ENCODE measurements at regions not wholly inside any gene's neighbourhood (a gene's known extent, or its start where the extent isn't known, plus 50 kb on each side); places are given as distances from the start of the nearest gene placed in this dataset.

DNA sequence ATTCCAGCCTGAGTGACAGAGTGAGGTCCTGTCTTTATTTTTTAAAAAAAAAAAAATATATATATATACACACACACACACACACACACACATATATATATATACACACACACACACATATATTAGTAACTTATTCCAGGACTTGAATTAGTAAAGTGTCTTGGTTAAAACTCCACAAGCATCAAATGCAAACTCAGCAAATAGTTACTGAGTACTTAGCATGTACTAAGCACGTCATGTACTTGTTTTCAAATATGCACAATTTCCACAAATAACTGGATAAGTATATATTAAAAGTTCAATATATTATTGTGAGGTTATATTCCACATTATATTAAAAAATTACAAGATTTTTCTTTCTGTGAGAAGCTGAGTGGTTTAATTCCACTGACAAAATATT, 304.7 kb downstream of the ZEB2 start:
- H3K4me3 ChIP-seq (replicated peaks; ENCODE audit: low read depth, low read length): no peak overlapping the region
- no peak for DNase-seq (ENCODE audit: extremely low read depth, low read depth)
- TF ChIP-seq, protein P1, sequence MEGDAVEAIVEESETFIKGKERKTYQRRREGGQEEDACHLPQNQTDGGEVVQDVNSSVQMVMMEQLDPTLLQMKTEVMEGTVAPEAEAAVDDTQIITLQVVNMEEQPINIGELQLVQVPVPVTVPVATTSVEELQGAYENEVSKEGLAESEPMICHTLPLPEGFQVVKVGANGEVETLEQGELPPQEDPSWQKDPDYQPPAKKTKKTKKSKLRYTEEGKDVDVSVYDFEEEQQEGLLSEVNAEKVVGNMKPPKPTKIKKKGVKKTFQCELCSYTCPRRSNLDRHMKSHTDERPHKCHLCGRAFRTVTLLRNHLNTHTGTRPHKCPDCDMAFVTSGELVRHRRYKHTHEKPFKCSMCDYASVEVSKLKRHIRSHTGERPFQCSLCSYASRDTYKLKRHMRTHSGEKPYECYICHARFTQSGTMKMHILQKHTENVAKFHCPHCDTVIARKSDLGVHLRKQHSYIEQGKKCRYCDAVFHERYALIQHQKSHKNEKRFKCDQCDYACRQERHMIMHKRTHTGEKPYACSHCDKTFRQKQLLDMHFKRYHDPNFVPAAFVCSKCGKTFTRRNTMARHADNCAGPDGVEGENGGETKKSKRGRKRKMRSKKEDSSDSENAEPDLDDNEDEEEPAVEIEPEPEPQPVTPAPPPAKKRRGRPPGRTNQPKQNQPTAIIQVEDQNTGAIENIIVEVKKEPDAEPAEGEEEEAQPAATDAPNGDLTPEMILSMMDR (IDR thresholded peaks at IDR 0.05; ENCODE audit: low read depth, low read length, missing control alignments): no peak

DNA sequence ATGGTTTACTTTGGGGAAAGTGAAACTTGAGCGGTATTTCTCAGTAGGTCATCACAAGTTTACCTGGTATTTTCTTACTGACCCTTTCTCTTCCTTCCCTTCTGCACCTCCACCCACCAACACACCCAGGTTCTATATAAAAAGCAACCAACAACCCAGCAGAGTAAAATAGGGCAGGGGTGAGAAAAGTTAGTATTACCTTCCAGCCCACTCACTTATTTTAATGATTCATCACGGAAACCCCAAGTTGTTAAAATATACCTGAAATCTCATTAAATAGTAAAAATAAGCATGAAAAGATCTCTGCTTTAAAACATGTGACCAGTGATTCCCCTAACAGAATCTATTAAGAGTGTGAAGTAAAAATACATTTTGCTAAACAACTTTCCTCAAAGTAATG, 306.1 kb downstream of the ZEB2 start:
- no peak for DNase-seq (ENCODE audit: extremely low read depth, low read depth)
- TF ChIP-seq, protein P1 (IDR thresholded peaks at IDR 0.05; ENCODE audit: low read depth, low read length, missing control alignments): no peak
- H3K4me3 ChIP-seq (replicated peaks; ENCODE audit: low read depth, low read length): no peak overlapping the region

DNA sequence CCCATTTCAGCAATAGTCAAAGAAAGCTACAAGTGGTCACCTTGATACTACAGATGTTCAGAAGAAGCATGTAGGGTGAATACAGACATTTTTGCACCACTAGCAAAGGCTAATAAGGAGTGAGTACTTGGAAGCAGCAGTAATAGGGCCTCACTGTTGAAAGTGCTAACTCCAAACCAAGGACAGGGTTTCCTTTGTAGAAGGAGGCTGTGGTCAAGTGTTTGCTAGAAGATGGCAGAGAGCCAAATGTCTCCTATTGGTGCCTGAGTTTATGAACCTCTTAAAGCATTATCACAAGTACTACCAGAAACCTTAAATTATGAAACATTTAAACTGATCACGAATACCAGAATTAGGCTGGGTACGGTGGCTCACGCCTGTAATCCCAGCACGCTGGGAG, 308.1 kb downstream of the ZEB2 start:
- DNase-seq (ENCODE audit: extremely low read depth, low read depth): no peak
- TF ChIP-seq, protein P1 (IDR thresholded peaks at IDR 0.05; ENCODE audit: low read depth, low read length, missing control alignments): no peak
- H3K4me3 ChIP-seq (replicated peaks; ENCODE audit: low read depth, low read length): no peak overlapping the region

DNA sequence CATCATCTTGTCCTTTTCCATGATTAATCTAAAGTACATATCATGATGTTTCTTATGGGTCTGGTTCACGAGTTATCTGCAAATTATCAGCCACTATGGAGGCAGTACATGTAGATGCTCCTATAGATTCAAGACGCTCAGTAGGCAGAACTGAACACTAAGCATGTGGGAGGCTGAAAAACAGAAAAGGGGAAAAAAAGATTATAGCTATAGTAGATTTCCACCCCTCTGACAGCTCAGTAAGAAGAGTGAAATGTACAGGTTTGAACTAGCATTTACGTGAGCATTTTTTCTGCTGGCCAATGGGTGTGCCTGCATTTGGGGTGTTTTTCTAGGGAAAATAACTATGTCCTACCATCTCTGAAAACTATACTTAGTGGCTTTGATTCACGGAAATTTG, 308.9 kb downstream of the ZEB2 start:
- TF ChIP-seq, protein P1 (IDR thresholded peaks at IDR 0.05; ENCODE audit: low read depth, low read length, missing control alignments): no peak
- H3K4me3 ChIP-seq (replicated peaks; ENCODE audit: low read depth, low read length): no peak overlapping the region
- no peak for DNase-seq (ENCODE audit: extremely low read depth, low read depth)

DNA sequence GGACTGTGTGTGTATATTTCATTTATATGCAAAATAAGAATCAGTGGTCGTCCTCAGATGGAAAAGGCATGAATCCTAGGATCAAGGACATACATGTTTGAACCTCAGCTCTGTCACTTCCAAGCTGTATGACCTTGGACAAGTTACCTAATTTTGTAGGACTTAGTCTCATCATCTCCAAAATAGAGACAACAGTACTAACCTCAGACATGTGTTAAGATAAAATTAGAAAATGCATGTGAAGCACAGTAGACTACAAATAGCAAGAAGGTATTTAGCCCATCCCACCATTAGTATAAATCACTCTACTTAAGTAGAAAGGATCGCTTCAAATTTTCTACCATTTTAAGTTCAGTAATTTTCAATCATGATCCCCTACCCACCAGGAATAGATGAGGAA, 309.8 kb downstream of the ZEB2 start:
- no peak overlapping the region for H3K4me3 ChIP-seq (replicated peaks; ENCODE audit: low read depth, low read length)
- TF ChIP-seq, protein P1 (IDR thresholded peaks at IDR 0.05; ENCODE audit: low read depth, low read length, missing control alignments): no peak
- DNase-seq (ENCODE audit: extremely low read depth, low read depth): no peak

DNA sequence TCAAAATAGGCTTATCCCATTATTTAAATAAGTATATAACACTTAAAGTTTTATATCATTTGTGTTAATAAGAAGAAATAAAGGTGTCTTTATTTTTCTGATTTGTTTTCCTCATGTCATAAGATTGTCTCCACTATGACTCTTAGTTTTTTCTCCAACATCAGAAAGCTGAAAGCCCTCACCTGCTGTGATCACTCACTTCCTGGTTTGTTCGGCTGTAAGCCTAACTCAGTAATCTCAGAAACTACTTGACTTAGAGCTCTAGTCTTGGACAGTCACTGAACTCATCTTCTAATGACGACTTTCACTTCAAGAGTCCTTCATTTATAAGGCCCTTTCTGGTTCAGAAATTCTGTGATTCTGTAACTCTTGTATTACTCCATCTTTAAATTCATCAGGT, 311.0 kb downstream of the ZEB2 start:
- no peak for DNase-seq (ENCODE audit: extremely low read depth, low read depth)
- H3K4me3 ChIP-seq (replicated peaks; ENCODE audit: low read depth, low read length): no peak overlapping the region
- TF ChIP-seq, protein P1 (IDR thresholded peaks at IDR 0.05; ENCODE audit: low read depth, low read length, missing control alignments): no peak

DNA sequence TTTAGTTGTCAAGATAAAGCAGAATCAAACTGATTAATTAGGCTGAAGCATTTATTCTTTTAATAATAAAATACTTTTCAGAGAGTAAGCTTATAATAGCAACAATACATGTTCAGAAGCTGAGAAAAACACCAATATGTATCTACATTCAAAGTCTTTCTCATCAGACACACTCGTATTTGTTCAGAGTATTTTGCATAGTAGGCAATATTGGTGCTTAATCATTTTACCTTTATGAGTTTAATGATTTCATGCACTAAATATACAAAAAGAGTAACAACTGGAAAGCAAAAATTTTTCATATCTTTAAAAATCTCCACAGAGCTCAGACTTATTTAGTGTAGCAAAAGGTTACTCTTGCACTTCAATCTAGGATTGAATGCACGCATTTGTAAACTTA, 313.9 kb downstream of the ZEB2 start:
- TF ChIP-seq, protein P1 (IDR thresholded peaks at IDR 0.05; ENCODE audit: low read depth, low read length, missing control alignments): no peak
- H3K4me3 ChIP-seq (replicated peaks; ENCODE audit: low read depth, low read length): no peak overlapping the region
- DNase-seq (ENCODE audit: extremely low read depth, low read depth): no peak
